ENCODE measurements at regions not wholly inside any gene's neighbourhood (a gene's known extent, or its start where the extent isn't known, plus 50 kb on each side); places are given as distances from the start of the nearest gene placed in this dataset.

GRCh38 chr18:24627644-24628315, 167.3 kb downstream of the HRH4 start:
- no peak for DNase-seq (ENCODE audit: low read depth)

GRCh38 chr18:24628326-24628725, 167.9 kb downstream of the HRH4 start:
- DNase-seq (ENCODE audit: low read depth): no peak

GRCh38 chr18:24629921-24630320, 169.5 kb downstream of the HRH4 start:
- DNase-seq (ENCODE audit: low read depth): no peak

DNA sequence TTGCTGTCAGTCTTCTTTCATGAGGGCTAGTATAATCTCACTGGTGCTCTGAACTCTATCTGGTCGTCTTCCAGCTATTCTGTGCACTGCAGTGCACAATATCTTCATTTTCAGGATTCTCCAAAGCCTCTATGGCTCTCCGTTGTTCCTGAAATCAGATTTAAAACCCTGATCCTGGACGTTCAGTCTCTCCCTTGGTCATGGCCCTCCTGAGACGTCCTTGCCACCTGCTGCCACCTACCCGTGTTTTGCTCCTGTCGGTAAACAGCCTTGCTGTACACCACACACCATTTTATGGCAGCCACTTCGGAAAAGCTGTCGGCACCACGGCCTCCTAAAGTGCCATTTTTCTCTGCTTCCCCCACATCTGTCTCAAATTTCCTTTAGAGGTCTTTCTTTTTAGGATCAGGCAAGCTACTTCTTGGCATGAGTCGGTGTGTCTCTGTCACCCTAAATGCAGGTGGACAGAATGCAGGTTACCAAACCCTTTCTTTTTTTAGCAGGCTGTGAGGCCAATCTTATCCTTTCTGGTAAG, 170.0 kb downstream of the HRH4 start:
- no peak for DNase-seq (ENCODE audit: low read depth)

GRCh38 chr18:24631243-24632025, 171.0 kb downstream of the HRH4 start:
- DNase-seq (ENCODE audit: low read depth): no peak

- no peak for DNase-seq (ENCODE audit: low read depth)
These were observed 171.9 kb downstream of the HRH4 start for GRCh38 chr18:24632158-24632988.

- DNase-seq (ENCODE audit: low read depth): no peak
These were observed 172.7 kb downstream of the HRH4 start for GRCh38 chr18:24633121-24633520.

DNA sequence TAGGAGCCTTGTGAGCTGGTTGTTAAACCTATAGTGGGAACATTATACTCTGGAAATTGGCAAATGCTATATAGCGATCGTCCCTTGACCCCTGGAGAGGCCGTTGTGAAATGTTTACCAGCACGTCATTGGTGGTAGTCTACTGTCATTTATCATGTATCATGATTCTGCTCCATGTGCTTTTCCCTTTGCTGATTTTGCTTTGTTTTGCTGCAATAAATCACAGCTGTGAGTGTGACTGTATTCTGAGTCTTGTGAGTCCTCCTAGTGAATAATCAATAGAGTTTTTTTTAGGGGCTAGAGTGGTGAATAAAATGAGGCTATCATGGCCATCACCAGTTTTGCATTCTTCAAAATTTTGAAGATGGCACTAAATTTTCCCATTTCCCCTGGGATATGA, 189.1 kb downstream of the HRH4 start:
- no peak for DNase-seq (ENCODE audit: low read depth)

- no peak for DNase-seq (ENCODE audit: low read depth)
These were observed 191.0 kb downstream of the HRH4 start for GRCh38 chr18:24651434-24651833.

- no peak for DNase-seq (ENCODE audit: low read depth)
These were observed 195.6 kb downstream of the HRH4 start for GRCh38 chr18:24656050-24656449.

- no peak for DNase-seq (ENCODE audit: low read depth)
These were observed 196.4 kb downstream of the HRH4 start for GRCh38 chr18:24656551-24657443.

GRCh38 chr18:24657444-24657842, 197.0 kb downstream of the HRH4 start:
- no peak for DNase-seq (ENCODE audit: low read depth)

DNA sequence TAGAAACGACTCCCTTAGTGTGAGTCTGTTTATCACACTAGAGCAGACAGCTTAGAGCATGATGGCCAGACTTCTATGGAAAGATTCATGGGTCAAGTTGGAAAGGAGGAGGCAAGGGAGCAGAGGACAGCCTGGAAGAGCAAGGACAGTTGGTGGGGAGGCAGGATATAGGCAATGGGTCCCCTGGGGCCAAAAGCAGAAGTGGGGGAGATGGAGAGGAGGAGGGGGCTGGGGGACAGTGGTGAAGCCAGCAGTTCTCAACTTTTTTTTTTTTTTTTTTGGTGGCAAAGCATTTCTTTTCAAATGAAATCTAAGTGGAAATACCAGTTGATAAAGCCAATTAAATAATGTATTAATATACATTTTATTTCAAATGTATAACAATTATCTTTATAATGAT, 197.9 kb downstream of the HRH4 start:
- DNase-seq (ENCODE audit: low read depth): no peak

GRCh38 chr18:24659827-24660720, 199.6 kb downstream of the HRH4 start:
- peak; percentile 12 for DNase-seq (ENCODE audit: low read depth)

DNA sequence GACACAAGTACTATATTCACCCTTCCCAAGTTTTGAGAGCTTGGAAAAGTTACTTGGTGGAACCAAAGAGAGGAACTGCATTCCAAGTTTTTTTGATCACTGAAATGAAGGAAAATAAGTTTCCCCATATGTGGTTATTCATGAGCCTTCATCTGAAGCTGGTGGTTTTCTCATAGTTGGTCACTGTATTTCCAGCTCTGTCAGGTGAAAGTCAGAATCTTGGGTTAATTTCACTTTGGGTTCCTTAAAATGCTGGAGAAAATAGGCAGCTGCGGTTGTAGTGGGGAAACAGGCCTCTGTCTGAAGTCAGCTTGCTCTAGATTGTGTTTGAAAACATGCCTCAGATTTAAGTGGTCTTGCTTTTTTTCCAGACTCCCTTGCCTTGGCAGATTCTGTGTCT, 200.5 kb downstream of the HRH4 start:
- DNase-seq (ENCODE audit: low read depth): no peak

DNA sequence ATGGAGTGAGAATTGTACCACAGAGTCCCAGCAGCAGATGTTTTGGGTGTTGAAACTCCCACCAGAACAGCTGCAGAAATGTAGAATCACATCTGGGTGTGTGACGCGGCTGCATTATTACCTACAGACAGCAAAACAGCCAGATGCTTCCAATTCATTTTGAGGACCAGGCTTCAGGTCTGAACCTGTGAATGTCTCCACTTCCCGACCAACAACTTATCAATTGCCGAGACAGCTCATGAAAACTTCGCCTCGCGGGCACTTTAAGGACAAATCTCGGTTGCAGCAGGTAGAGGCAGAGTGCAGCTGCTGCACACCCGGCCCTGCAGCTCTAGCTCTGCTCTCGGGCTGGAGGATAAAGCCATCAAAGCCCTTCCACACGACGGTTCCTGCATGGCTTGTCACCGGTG, 202.0 kb downstream of the HRH4 start:
- DNase-seq (ENCODE audit: low read depth): no peak

- DNase-seq (ENCODE audit: low read depth): no peak
These were observed 202.6 kb downstream of the HRH4 start for GRCh38 chr18:24663026-24663425.

DNA sequence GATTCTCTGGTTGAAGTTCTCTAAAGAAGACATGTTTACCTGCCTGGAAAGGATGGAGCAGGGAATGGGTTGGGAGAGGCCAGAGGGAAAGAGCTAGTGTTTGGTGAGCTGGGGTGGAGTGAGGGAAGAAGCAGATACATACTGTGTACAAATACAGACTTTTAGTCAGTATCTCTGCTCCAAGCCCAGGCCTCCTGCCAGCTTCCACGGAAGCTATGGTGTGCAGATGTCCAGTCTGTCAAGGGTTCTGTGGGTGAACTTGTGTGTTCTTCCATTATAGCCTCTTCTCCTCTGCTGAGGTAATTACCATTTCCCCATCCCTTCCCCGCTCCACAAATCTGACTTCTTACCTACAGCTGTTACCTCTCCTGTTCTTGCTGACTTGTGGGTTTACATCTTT, 208.6 kb downstream of the HRH4 start:
- DNase-seq (ENCODE audit: low read depth): no peak

DNA sequence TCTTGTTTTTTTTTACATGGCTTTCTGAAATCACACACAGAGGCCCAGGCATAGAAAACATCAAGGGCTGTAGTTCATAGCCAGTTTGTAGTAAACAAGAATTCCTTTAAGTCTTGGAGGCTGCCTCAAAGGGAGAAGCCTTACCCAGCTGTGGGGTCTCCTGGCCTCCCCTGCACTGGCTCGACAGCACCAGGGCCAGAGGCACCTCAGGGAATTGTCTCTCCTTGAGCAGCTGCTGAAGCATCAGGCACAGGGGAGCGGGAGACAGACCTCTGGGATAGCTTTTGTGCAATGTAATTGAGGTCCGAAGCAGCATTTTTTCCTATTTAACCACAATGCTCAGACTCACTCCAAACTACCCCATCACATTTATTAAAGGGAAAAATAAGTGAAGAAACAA, 209.1 kb downstream of the HRH4 start:
- no peak for DNase-seq (ENCODE audit: low read depth)

DNA sequence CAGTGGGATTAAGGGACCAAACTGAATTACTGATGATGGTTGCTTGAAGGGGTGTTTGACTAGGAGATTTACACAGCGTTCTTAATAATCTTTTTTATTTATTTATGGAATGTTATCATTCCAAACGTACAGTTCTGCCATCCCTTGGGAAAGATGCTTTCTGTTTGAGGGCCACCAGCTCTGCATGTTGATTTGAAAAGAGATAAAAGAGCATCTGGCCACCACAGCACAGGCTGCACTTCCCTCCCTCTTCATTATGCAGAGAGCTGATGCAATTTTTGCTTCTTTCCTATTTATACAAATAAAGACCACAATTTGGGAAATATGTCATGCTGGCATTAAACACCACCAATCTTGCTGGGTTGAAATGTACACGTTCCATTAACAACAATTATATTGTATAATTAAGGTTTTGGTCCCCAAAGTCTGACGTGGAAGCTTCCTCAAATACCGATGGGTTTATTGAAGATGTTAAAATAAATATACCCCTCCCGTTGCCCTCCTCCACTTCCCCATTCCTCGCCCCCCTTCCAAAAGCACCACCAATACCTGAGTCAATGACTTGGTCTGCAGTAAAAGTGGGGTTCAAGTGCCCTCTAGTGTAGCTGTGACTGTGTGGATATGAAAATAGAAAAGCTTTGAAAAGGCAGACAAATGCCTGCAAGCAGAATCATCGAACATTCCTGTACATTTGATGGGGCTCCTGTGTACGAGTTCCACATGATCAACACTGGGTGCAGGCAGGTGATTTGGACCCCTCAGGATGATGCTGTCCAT, 211.9 kb downstream of the HRH4 start:
- DNase-seq (ENCODE audit: low read depth): no peak

Measured in activated T-cell treated with anti-CD3 and anti-CD28 coated beads for 1 hour (primary cell).